Spinal cord (tissue), 9 donors: ENCODE measurements at regions not wholly inside any gene's neighbourhood (a gene's known extent, or its start where the extent isn't known, plus 50 kb on each side); places are given as distances from the start of the nearest gene placed in this dataset.

Source experiments
- DNase-seq, 6 donors: peaks; one replicate each; pipeline versions ENCODE4 v3.0.0 to v3.0.0-alpha.2; 2013 to 2015; ENCODE audit warnings: low spot score in 6 of 6, low read depth in 4 of 6
- H3K27ac ChIP-seq: one replicate; pipeline ENCODE4 v1.5.1; 2013; ENCODE audit warnings: low read depth, low read length, control low read depth
- H3K27me3 ChIP-seq: one replicate; pipeline ENCODE4 v1.6.1; 2013; ENCODE audit warnings: low read length; ENCODE audit not compliant: control insufficient read depth, insufficient read depth
- H3K36me3 ChIP-seq: one replicate; pipeline ENCODE4 v1.6.1; 2013; ENCODE audit warnings: low read length; ENCODE audit not compliant: control insufficient read depth, insufficient read depth
- H3K4me1 ChIP-seq: one replicate; pipeline ENCODE4 v1.6.1; 2013; ENCODE audit warnings: low read length; ENCODE audit not compliant: control insufficient read depth, insufficient read depth
- H3K4me3 ChIP-seq: one replicate; pipeline ENCODE4 v1.5.1; 2013; ENCODE audit warnings: low read depth, low read length, control low read depth
- H3K9me3 ChIP-seq: one replicate; pipeline ENCODE4 v1.6.1; 2013; ENCODE audit warnings: low read length; ENCODE audit not compliant: control insufficient read depth, insufficient read depth
- WGBS: methylation state at CpG from one replicate; pipeline ENCODE4 v1.1.5; 2013; ENCODE audit warnings: missing lambda C conversion rate; ENCODE audit not compliant: insufficient coverage; 5-methylcytosine and 5-hydroxymethylcytosine counted together
- donor health status: healthy.

DNA sequence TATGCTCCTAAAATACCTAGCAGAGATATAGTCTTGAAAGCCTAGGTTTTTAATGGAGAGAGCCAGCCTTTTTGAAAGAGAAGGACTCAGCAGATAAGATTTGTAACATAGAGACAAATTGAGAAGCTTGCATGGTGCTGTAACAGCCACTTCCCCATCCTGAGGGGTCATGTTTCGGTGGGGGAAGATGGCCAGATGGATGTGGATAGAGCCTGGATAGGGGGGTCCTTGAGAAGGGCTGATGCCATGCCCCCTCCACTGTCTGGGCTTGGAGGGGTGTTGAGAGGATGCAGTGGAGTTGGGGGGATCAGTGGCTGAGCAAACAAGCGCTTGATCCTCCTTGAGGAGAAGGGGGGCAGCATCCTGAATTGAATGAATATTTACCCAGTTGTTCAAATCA lies 178.0 kb upstream of the HS6ST1 start:
- Histone ChIP-seq H3K4me1 (peaks cover 23% of the 10 kb centered on the region), H3K27ac (no peak overlapping the region), H3K27me3 (no peaks in the 10 kb centered on the region), H3K36me3 (no peaks in the 10 kb centered on the region), H3K4me3 (no peak overlapping the region), H3K9me3 (no peaks in the 10 kb centered on the region)
- no peak for DNase-seq
- 93% methylated on average over 1 of the region's 2 CpGs for WGBS

DNA sequence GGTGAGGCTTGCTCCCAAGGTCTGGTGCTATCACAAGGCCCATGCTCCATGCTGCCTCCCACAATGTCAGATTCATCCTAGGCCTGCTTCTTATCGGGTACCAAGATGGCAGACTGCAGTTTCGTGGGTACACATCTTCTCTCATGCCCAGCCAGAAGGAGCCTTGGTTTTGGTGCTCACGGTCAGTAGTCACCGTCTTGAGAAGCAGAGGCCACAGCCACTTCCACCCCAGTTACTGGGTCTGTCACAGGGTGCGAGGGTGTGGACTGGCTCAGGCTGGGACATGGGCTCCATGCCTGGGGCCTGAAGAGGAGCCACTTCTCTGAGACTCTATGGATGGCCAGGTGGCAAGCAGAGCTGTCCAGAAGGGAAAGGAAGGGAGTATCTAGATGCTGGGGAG lies 178.8 kb upstream of the HS6ST1 start:
- Histone ChIP-seq H3K27me3 (no peaks in the 10 kb centered on the region), H3K4me1 (peaks cover 16% of the 10 kb centered on the region), H3K36me3 (no peaks in the 10 kb centered on the region), H3K9me3 (no peaks in the 10 kb centered on the region), H3K4me3 (no peak overlapping the region), H3K27ac (no peak overlapping the region)
- no peak for DNase-seq
- 94% methylated on average over 4 of the region's 5 CpGs for WGBS

DNA sequence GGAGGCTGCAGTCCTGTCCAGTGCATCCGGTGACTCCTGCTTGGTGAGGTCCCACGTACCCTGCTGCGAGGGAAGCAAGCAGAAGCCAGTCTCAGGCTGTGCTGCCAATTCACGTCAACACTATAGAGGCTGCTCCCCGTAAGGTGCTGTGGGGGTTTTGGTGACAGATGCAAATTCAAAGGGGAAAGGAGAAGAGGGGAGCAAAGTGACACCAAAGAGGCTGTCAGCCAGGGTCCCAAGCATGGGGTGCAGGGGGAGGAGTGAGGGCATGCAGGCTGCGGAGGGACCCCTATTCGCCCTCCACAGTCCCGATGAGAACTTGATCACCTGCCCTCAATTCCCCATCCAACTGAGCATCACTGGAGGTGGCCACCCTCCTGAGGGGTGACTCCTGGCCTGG lies 179.4 kb upstream of the HS6ST1 start:
- DNase-seq, result no peak
- H3K36me3 ChIP-seq, result no peaks in the 10 kb centered on the region
- H3K27ac ChIP-seq, result no peak overlapping the region
- no peaks in the 10 kb centered on the region for H3K27me3 ChIP-seq
- no peak overlapping the region for H3K4me3 ChIP-seq
- no peaks in the 10 kb centered on the region for H3K9me3 ChIP-seq
- WGBS, result 91% methylated on average over 6 of the region's 8 CpGs
- peaks cover 16% of the 10 kb centered on the region for H3K4me1 ChIP-seq

DNA sequence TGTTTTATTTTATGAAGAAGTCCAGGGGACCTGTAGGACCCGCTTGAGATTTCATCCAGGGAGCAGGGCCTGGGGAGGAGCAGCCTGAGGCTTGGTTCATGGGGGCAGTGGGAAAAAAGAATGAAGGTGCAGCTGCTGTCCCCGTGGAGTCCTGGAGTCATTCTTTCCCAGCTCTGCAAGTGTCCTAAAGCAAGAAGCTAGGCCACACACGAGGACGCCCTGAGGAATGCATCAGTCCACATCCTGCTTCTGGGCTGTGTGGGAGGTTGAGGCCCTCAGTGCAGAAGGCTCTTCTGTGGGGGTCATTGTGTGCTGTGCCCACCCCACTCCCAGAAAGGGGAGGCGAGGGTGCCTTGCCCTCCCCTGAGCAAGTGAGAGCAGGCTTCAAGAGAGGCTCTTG lies 179.9 kb upstream of the HS6ST1 start:
- WGBS, result 72% methylated on average over 5 of the region's 5 CpGs
- Histone ChIP-seq H3K9me3 (no peaks in the 10 kb centered on the region), H3K27ac (no peak overlapping the region), H3K27me3 (no peaks in the 10 kb centered on the region), H3K4me1 (peaks cover 13% of the 10 kb centered on the region), H3K36me3 (no peaks in the 10 kb centered on the region), H3K4me3 (no peak overlapping the region)
- DNase-seq, result no peak

DNA sequence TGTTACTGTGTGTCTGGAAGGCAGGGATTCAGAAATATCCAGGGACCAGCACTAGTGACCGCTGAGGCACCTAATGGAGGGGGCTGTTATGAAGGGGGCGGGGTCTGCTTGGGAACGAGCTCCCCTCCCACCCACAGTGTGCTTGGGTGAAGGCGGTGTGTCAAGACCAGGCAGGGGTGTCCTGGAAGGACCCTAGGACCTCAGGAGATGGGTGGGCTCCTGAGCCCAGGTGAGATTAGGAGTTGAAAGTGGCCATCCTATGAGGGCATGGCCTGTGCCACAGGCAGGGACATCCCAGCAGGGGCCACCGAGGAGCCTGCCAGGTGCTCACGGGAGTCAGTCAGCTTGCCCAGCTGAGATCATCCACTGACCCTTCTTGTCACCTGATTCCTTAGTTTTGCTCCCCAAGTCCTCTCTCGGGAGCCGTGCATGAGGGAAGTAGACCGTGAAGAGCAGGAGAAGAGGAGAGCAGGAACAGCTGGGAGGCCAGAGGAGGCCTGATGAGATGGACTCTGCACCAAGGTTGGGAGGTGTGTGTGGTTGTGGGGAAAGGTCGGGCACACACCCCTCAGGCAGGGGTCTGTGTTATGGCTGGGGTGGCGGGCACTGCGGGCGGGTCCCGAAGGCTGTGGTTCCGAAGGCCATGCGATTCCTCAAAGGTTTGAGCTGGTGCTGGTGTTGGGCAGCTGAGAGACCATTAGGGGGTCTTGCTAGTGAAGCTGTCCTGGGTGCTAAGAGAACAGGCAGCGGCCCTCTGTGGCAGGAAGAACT lies 180.9 kb upstream of the HS6ST1 start:
- 90% methylated on average over 14 of the region's 17 CpGs for WGBS
- DNase-seq, result no peak
- H3K27ac ChIP-seq, result no peak overlapping the region
- no peak overlapping the region for H3K4me3 ChIP-seq
- H3K4me1 ChIP-seq, result peaks cover 6% of the 10 kb centered on the region
- no peaks in the 10 kb centered on the region for H3K27me3 ChIP-seq
- no peaks in the 10 kb centered on the region for H3K36me3 ChIP-seq
- H3K9me3 ChIP-seq, result no peaks in the 10 kb centered on the region

DNA sequence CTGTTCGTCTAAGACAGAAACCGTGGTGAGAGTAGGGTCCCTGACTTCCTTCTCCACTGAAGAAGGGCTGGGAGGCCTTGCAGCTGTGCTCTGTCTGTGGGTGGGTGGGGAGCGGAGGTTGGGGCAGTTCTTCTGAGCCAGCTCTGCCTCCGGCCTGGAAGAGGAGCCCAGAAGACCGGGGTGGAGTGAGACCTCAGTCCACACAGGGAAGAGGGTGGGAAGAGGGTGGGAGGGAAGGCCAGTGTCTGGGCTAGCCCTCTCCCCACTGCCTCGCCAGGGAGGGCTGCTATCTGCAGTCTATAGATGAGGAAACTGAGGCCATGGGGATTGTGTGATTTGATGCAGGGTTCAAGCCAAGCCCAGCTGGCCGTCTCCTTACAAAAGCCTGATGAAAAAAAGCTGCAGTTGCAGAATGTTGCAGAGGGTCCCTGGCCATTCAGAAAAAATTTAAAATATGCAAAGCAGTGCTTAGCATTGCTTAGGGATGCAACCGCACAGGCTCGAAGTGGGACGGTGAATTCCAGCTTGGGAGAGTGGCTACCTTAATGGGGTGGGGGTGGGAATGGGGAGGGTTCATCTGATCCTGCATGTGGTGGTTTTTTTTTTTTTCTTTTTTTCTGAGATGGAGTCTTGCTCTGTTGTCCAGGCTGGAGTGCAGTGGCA lies 181.6 kb upstream of the HS6ST1 start:
- DNase-seq, result no peak
- Histone ChIP-seq H3K4me3 (no peak overlapping the region), H3K36me3 (no peaks in the 10 kb centered on the region), H3K27me3 (no peaks in the 10 kb centered on the region), H3K9me3 (no peaks in the 10 kb centered on the region), H3K4me1 (no peaks in the 10 kb centered on the region), H3K27ac (no peak overlapping the region)
- 79% methylated on average over 10 of the region's 10 CpGs for WGBS

DNA sequence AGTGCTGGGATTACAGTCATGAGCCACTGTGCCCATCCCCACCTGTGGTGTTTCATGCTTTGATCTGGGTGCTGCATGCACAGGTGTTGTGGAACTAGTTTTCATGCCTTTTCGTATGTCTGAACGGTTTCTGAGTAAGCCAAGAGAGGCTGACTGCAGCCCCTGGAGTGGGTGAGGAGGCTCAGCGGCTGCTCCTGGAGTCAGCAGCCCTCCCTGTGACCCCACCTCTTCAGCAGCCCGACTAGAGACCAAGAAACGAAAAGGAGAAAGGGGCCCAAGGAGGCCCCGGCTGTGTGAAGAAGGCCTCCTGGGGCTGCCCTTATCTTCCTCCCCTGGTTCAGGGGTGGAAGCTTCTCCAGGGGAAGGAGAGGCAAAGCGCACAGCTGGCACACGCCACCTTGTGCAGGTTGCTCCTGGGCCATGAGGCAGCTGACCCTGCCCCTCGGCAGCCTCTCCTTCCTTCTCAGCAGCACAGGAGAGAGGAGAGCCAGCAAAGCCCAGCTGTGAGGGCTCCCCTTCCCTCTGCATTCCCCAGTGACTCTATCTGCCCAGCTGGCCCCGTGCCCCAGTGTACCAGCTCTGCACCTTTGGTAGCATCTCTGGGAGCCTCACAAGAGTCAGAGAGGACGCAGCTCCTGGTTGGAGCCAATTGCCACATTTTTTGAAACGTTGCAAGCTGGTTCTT lies 182.5 kb upstream of the HS6ST1 start:
- Histone ChIP-seq H3K27me3 (no peaks in the 10 kb centered on the region), H3K36me3 (no peaks in the 10 kb centered on the region), H3K27ac (no peak overlapping the region), H3K4me3 (no peak overlapping the region), H3K9me3 (no peaks in the 10 kb centered on the region), H3K4me1 (no peaks in the 10 kb centered on the region)
- WGBS, result 91% methylated on average over 8 of the region's 12 CpGs
- no peak for DNase-seq

DNA sequence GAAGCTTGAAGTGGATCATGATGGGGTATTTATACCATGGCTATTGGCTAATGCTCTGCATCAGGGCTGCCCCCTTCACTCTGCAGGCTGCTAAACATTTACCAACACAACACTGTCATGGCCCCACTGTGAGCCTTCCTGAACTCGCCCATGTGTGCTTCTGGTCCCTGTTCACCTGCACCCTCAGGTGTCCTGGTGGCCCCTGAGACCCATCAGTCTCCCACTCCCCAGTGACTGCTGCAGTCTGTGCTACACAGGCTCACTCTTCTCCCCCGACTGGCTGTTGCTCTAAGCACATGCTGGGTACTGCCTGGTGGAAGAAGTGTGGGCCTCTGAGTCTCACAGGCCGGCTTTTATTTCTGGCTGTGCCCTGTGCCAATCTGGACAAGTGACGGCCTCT lies 183.0 kb upstream of the HS6ST1 start:
- Histone ChIP-seq H3K9me3 (no peaks in the 10 kb centered on the region), H3K36me3 (no peaks in the 10 kb centered on the region), H3K4me1 (no peaks in the 10 kb centered on the region), H3K27me3 (no peaks in the 10 kb centered on the region), H3K27ac (no peak overlapping the region), H3K4me3 (no peak overlapping the region)
- DNase-seq, result no peak
- 71% methylated on average over 4 of the region's 4 CpGs for WGBS

DNA sequence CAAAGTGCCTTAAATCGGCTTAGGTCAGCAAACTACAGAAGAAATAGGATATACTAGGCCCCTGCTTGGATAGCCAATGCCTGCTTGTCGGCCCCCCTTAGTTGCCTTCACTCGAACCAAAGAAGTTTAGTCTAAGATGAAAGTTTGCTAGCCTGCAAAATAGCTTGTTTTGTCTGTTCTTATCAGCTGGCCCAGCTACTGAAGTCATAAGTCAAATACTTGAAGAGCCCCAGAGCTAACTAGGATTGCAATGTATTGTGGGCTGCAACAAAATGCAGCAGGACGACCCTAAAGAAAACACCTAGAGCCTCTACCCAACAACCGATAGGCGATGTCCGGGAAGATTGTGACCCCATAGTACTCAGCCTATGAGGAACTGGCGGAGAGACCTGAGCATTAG lies 183.5 kb upstream of the HS6ST1 start:
- Histone ChIP-seq H3K36me3 (no peaks in the 10 kb centered on the region), H3K4me1 (no peaks in the 10 kb centered on the region), H3K9me3 (no peaks in the 10 kb centered on the region), H3K27ac (no peak overlapping the region), H3K27me3 (no peaks in the 10 kb centered on the region), H3K4me3 (no peak overlapping the region)
- DNase-seq, result no peak
- 78% methylated on average over 2 of the region's 8 CpGs for WGBS
